HCT116 (cell line): ENCODE measurements at regions not wholly inside any gene's neighbourhood (a gene's known extent, or its start where the extent isn't known, plus 50 kb on each side); places are given as distances from the start of the nearest gene placed in this dataset.

Experiments
- EGR1 ChIP-seq: IDR thresholded peaks from 2 replicates; pipeline ENCODE4 v1.6.1; 2012; ENCODE audit warnings: low read depth
- EZH2 ChIP-seq: fragments of 200-600 bp; sonication (generic); IDR thresholded peaks from 2 replicates; pipeline ENCODE4 v1.6.1; 2017; ENCODE audit warnings: antibody characterized with exemption, mixed run types
- EZH2phosphoT487 ChIP-seq: fragments of 200-600 bp; IDR thresholded peaks from 2 replicates; pipeline ENCODE4 v1.6.1; 2018; ENCODE audit warnings: antibody characterized with exemption, borderline replicate concordance
- POLR2A ChIP-seq: IDR thresholded peaks from 2 replicates; pipeline ENCODE4 v1.7.0; 2011; ENCODE audit warnings: borderline replicate concordance; ENCODE audit not compliant: insufficient read depth, insufficient read length; ENCODE audit errors: extremely low read depth
- POLR2AphosphoS5 ChIP-seq: IDR thresholded peaks from 2 replicates; pipeline ENCODE4 v1.6.1; 2011; ENCODE audit warnings: mild to moderate bottlenecking, low read depth, low read length, moderate library complexity
- RAD21 ChIP-seq: IDR thresholded peaks from 2 replicates; pipeline ENCODE4 v1.6.1; 2012; ENCODE audit warnings: low read depth, mild to moderate bottlenecking
- SIN3A ChIP-seq: IDR thresholded peaks from 2 replicates; pipeline ENCODE4 v1.6.1; 2012; ENCODE audit warnings: low read depth
- SP1 ChIP-seq: IDR thresholded peaks from 2 replicates; pipeline ENCODE4 v1.6.1; 2012; ENCODE audit warnings: low read depth
- TCF7L2 ChIP-seq: IDR thresholded peaks from 2 replicates; pipeline ENCODE4 v1.7.0; 2011; ENCODE audit warnings: borderline replicate concordance, inconsistent platforms; ENCODE audit not compliant: insufficient read depth, insufficient read length; ENCODE audit errors: extremely low read depth
- TF ChIP-seq, protein P1 (sequence below), 3 experiments: fragments of 200-600 bp in 1 of 3; sonication (generic) in 1 of 3; IDR thresholded peaks in 2 of 3; conservative IDR thresholded peaks in 1 of 3; 2 replicates each; pipeline ENCODE4 v1.5.1; 2012 to 2017; ENCODE audit warnings: low read depth in 2 of 3, low read length in 2 of 3, antibody characterized with exemption in 1 of 3, borderline replicate concordance in 1 of 3, control low read depth in 1 of 3, mild to moderate bottlenecking in 1 of 3, mixed read lengths in 1 of 3, mixed run types in 1 of 3, moderate library complexity in 1 of 3; ENCODE audit not compliant: insufficient read depth in 1 of 3
- TF ChIP-seq, protein P2 (sequence below): IDR thresholded peaks from 2 replicates; pipeline ENCODE4 v1.6.1; 2012; ENCODE audit warnings: low read depth
- TF ChIP-seq, protein P3 (sequence below): IDR thresholded peaks from 2 replicates; pipeline ENCODE4 v1.6.1; 2012

DNA sequence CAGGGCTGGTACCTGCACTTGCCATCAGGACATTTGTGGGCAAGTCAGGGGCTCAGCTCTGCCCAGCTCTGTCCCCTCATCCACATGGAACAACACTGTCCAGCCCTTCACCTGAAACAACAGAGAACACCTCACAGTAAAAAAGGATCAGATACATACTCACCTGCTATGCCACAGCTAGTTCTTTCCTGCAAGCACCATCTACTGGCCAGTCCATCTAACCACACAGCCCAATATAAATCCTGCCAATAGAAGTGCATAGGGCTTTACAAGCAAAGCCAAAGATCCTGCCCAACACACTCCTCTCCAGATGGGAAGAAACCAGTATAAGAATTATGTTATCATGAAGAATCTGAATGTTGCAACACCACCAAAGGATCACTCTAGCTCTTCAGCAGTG lies 52.2 kb upstream of the GALNT13 start:
- TF ChIP-seq POLR2A, result no peak
- TF ChIP-seq, protein P1, sequence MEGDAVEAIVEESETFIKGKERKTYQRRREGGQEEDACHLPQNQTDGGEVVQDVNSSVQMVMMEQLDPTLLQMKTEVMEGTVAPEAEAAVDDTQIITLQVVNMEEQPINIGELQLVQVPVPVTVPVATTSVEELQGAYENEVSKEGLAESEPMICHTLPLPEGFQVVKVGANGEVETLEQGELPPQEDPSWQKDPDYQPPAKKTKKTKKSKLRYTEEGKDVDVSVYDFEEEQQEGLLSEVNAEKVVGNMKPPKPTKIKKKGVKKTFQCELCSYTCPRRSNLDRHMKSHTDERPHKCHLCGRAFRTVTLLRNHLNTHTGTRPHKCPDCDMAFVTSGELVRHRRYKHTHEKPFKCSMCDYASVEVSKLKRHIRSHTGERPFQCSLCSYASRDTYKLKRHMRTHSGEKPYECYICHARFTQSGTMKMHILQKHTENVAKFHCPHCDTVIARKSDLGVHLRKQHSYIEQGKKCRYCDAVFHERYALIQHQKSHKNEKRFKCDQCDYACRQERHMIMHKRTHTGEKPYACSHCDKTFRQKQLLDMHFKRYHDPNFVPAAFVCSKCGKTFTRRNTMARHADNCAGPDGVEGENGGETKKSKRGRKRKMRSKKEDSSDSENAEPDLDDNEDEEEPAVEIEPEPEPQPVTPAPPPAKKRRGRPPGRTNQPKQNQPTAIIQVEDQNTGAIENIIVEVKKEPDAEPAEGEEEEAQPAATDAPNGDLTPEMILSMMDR (IDR thresholded peaks at IDR 0.05 in 2 of 3, conservative IDR thresholded peaks at IDR 0.05 in 1 of 3; ENCODE audit: borderline replicate concordance in 1 of 3, insufficient read depth in 1 of 3, low read depth in 2 of 3, low read length in 2 of 3), result peak; percentile 9 to 32 (median 21); a peak in 2 of 6 replicates
- peak; percentile 45 for TF ChIP-seq RAD21
- TF ChIP-seq EZH2, result no peak
- no peak for TF ChIP-seq POLR2AphosphoS5
- TF ChIP-seq SP1, result no peak
- TF ChIP-seq, protein P2, sequence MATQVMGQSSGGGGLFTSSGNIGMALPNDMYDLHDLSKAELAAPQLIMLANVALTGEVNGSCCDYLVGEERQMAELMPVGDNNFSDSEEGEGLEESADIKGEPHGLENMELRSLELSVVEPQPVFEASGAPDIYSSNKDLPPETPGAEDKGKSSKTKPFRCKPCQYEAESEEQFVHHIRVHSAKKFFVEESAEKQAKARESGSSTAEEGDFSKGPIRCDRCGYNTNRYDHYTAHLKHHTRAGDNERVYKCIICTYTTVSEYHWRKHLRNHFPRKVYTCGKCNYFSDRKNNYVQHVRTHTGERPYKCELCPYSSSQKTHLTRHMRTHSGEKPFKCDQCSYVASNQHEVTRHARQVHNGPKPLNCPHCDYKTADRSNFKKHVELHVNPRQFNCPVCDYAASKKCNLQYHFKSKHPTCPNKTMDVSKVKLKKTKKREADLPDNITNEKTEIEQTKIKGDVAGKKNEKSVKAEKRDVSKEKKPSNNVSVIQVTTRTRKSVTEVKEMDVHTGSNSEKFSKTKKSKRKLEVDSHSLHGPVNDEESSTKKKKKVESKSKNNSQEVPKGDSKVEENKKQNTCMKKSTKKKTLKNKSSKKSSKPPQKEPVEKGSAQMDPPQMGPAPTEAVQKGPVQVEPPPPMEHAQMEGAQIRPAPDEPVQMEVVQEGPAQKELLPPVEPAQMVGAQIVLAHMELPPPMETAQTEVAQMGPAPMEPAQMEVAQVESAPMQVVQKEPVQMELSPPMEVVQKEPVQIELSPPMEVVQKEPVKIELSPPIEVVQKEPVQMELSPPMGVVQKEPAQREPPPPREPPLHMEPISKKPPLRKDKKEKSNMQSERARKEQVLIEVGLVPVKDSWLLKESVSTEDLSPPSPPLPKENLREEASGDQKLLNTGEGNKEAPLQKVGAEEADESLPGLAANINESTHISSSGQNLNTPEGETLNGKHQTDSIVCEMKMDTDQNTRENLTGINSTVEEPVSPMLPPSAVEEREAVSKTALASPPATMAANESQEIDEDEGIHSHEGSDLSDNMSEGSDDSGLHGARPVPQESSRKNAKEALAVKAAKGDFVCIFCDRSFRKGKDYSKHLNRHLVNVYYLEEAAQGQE, result no peak
- no peak for TF ChIP-seq EGR1
- no peak for TF ChIP-seq TCF7L2
- TF ChIP-seq SIN3A, result no peak
- no peak for TF ChIP-seq EZH2phosphoT487
- TF ChIP-seq, protein P3, sequence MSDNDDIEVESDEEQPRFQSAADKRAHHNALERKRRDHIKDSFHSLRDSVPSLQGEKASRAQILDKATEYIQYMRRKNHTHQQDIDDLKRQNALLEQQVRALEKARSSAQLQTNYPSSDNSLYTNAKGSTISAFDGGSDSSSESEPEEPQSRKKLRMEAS, result no peak
